A549 (cell line): ENCODE measurements at regions not wholly inside any gene's neighbourhood (a gene's known extent, or its start where the extent isn't known, plus 50 kb on each side); places are given as distances from the start of the nearest gene placed in this dataset.

ENCODE experiments used
- BHLHE40 ChIP-seq: IDR thresholded peaks from 2 replicates; pipeline ENCODE4 v1.6.1; 2012; ENCODE audit warnings: low read depth, low read length, inconsistent platforms
- ESRRA ChIP-seq: fragments of 150-350 bp; IDR thresholded peaks from 2 replicates; pipeline ENCODE4 v1.6.1; 2014; ENCODE audit warnings: mild to moderate bottlenecking, low read length, borderline replicate concordance
- KDM1A ChIP-seq: fragments of 200-600 bp; sonication (generic); IDR thresholded peaks from 2 replicates; pipeline ENCODE4 v1.6.1; 2016; ENCODE audit warnings: low read depth, mild to moderate bottlenecking
- PHF8 ChIP-seq: fragments of 200-600 bp; sonication (generic); IDR thresholded peaks from 2 replicates; pipeline ENCODE4 v1.6.1; 2016; ENCODE audit warnings: low read depth, mild to moderate bottlenecking, antibody characterized with exemption, moderate library complexity, borderline replicate concordance
- RARB ChIP-seq: fragments of 250-450 bp; sonication (Bioruptor Pico); IDR thresholded peaks from 2 replicates; pipeline ENCODE4 v1.8.0; 2021; ENCODE audit warnings: mild to moderate bottlenecking, moderate library complexity
- USF2 ChIP-seq: fragments of 450-650 bp; IDR thresholded peaks from 2 replicates; pipeline ENCODE4 v1.6.1; 2014; ENCODE audit warnings: antibody characterized with exemption
- TF ChIP-seq, protein P1 (sequence below): fragments of >200 bp; sonication (Bioruptor Twin); formaldehyde crosslinking; IDR thresholded peaks from 3 replicates; pipeline ENCODE4 v1.5.1; 2016

GRCh38 chr2:49444005-49444404 is 289.7 kb upstream of the FSHR start:
- no peak for TF ChIP-seq KDM1A
- TF ChIP-seq RARB = no peak
- TF ChIP-seq, protein P1, sequence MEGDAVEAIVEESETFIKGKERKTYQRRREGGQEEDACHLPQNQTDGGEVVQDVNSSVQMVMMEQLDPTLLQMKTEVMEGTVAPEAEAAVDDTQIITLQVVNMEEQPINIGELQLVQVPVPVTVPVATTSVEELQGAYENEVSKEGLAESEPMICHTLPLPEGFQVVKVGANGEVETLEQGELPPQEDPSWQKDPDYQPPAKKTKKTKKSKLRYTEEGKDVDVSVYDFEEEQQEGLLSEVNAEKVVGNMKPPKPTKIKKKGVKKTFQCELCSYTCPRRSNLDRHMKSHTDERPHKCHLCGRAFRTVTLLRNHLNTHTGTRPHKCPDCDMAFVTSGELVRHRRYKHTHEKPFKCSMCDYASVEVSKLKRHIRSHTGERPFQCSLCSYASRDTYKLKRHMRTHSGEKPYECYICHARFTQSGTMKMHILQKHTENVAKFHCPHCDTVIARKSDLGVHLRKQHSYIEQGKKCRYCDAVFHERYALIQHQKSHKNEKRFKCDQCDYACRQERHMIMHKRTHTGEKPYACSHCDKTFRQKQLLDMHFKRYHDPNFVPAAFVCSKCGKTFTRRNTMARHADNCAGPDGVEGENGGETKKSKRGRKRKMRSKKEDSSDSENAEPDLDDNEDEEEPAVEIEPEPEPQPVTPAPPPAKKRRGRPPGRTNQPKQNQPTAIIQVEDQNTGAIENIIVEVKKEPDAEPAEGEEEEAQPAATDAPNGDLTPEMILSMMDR = no peak
- TF ChIP-seq USF2 = no peak
- no peak for TF ChIP-seq PHF8
- TF ChIP-seq ESRRA = no peak
- TF ChIP-seq BHLHE40 = no peak
